H1 (cell line): ENCODE measurements at regions not wholly inside any gene's neighbourhood (a gene's known extent, or its start where the extent isn't known, plus 50 kb on each side); places are given as distances from the start of the nearest gene placed in this dataset.

Experiments used
- CTCF ChIA-PET: fragments of 300-600 bp; sonication (Branson Sonifier 250); formaldehyde crosslinking; loops from one replicate; lab custom pipeline; 2021; ENCODE audit not compliant: partially characterized antibody; lab: Charles Lee
- POLR2A ChIA-PET: fragments of 300-600 bp; sonication (Branson Sonifier 250); formaldehyde crosslinking; loops from one replicate; lab custom pipeline; 2021; ENCODE audit warnings: inconsistent platforms; ENCODE audit not compliant: partially characterized antibody; lab: Charles Lee
- DNase-seq, 2 experiments: peaks; one replicate each; pipeline versions ENCODE4 v3.0.0 to v3.0.0-alpha.2; 2010 to 2022; ENCODE audit warnings: low spot score in 2 of 2, low read depth in 1 of 2, mixed read lengths in 1 of 2
- FAIRE-seq: peaks from 2 replicates; lab custom pipeline; 2011; peaks lifted over from hg19 to GRCh38; lab: Jason Lieb, UNC
- H2AFZ ChIP-seq: 2 replicates; pipeline ENCODE4 v1.8.1; 2012; ENCODE audit warnings: low read length, inconsistent platforms
- H2AK5ac ChIP-seq: 2 replicates; pipeline ENCODE4 v1.6.1; 2013; ENCODE audit warnings: low read depth, low read length
- H2BK120ac ChIP-seq: replicated peaks from 2 replicates; pipeline ENCODE3; 2013; ENCODE audit warnings: low read depth, low read length, inconsistent platforms
- H2BK12ac ChIP-seq: 2 replicates; pipeline ENCODE4 v1.6.1; 2013; ENCODE audit warnings: low read depth, low read length
- H2BK15ac ChIP-seq: 2 replicates; pipeline ENCODE4 v1.6.1; 2013; ENCODE audit warnings: low read length
- H2BK20ac ChIP-seq: 2 replicates; pipeline ENCODE4 v1.6.1; 2013; ENCODE audit warnings: low read length
- H2BK5ac ChIP-seq: 2 replicates; pipeline ENCODE4 v1.6.1; 2013; ENCODE audit warnings: low read depth, low read length
- H3K14ac ChIP-seq: 2 replicates; pipeline ENCODE4 v1.6.1; 2013; ENCODE audit warnings: inconsistent platforms; ENCODE audit not compliant: insufficient read length
- H3K18ac ChIP-seq: 2 replicates; pipeline ENCODE4 v1.6.1; 2013; ENCODE audit warnings: low read length; ENCODE audit errors: extremely low read depth
- H3K23ac ChIP-seq: 2 replicates; pipeline ENCODE4 v1.6.1; 2013; ENCODE audit warnings: inconsistent platforms; ENCODE audit not compliant: insufficient read length
- H3K23me2 ChIP-seq: 2 replicates; pipeline ENCODE4 v1.6.1; 2013; ENCODE audit warnings: low read depth, low read length
- H3K27ac ChIP-seq: 2 replicates; pipeline ENCODE4 v1.6.1; 2011; ENCODE audit warnings: low read depth, low read length, inconsistent platforms
- H3K27me3 ChIP-seq, 4 experiments: replicated peaks in 1 of 4; 1 replicate in 1 of 4; 2 replicates in 3 of 4; pipeline versions ENCODE4 v1.6.1 to v1.8.1; 2011 to 2013; ENCODE audit warnings: low read length in 3 of 4, mild to moderate bottlenecking in 3 of 4, inconsistent platforms in 2 of 4, mixed read lengths in 2 of 4, moderate library complexity in 1 of 4; ENCODE audit not compliant: control insufficient read depth in 3 of 4, insufficient read depth in 3 of 4; ENCODE audit errors: extremely low read depth in 1 of 4
- H3K36me3 ChIP-seq, 4 experiments: 2 replicates each; pipeline versions ENCODE4 v1.6.1 to v1.8.1; 2011 to 2013; ENCODE audit warnings: mild to moderate bottlenecking in 4 of 4, low read length in 3 of 4, moderate library complexity in 2 of 4, control low read depth in 1 of 4, inconsistent platforms in 1 of 4; ENCODE audit not compliant: insufficient read depth in 4 of 4, control insufficient read depth in 2 of 4
- H3K4ac ChIP-seq: replicated peaks from 2 replicates; pipeline ENCODE3; 2013; ENCODE audit warnings: low read length, low read depth, mixed read lengths, inconsistent platforms; ENCODE audit not compliant: insufficient read length
- H3K4me1 ChIP-seq, 4 experiments: replicated peaks in 1 of 4; 1 replicate in 1 of 4; 2 replicates in 3 of 4; pipeline versions ENCODE4 v1.6.1 to v1.8.1; 2011 to 2013; ENCODE audit warnings: low read length in 3 of 4, inconsistent platforms in 2 of 4, mixed read lengths in 1 of 4; ENCODE audit not compliant: insufficient read depth in 4 of 4, control insufficient read depth in 3 of 4
- H3K4me2 ChIP-seq, 2 experiments: 2 replicates each; pipeline versions ENCODE4 v1.6.1 to v1.8.1; 2011 to 2013; ENCODE audit warnings: low read depth in 2 of 2, low read length in 2 of 2, control low read depth in 1 of 2, inconsistent platforms in 1 of 2, mild to moderate bottlenecking in 1 of 2; ENCODE audit not compliant: insufficient read depth in 1 of 2
- H3K4me3 ChIP-seq, 4 experiments: fragments of 200-600, 300-600 bp in 1 of 4; sonication (generic), shearing (Covaris generic), sonication (Bioruptor Twin) in 1 of 4; 2 replicates each; pipeline versions ENCODE4 v1.5.1 to v1.8.1; 2011 to 2016; ENCODE audit warnings: low read length in 4 of 4, low read depth in 3 of 4, control low read depth in 2 of 4, inconsistent platforms in 2 of 4, mild to moderate bottlenecking in 2 of 4, mixed read lengths in 1 of 4, moderate library complexity in 1 of 4; ENCODE audit not compliant: insufficient read depth in 2 of 4; ENCODE audit errors: extremely low read depth in 1 of 4
- H3K56ac ChIP-seq: replicated peaks from 2 replicates; pipeline ENCODE3; 2013; ENCODE audit warnings: low read depth, mild to moderate bottlenecking, mixed read lengths, low read length, inconsistent platforms; ENCODE audit not compliant: insufficient read length
- H3K79me1 ChIP-seq: 2 replicates; pipeline ENCODE4 v1.6.1; 2013; ENCODE audit warnings: low read depth, low read length, control low read depth
- H3K79me2 ChIP-seq, 2 experiments: 2 replicates each; pipeline versions ENCODE4 v1.6.1 to v1.8.1; 2012 to 2013; ENCODE audit warnings: low read length in 2 of 2, mild to moderate bottlenecking in 2 of 2, inconsistent platforms in 1 of 2; ENCODE audit not compliant: insufficient read depth in 2 of 2, control insufficient read depth in 1 of 2
- H3K9ac ChIP-seq, 4 experiments: replicated peaks in 1 of 4; 1 replicate in 1 of 4; 2 replicates in 3 of 4; pipeline versions ENCODE4 v1.6.1 to v1.8.1; 2011 to 2013; ENCODE audit warnings: low read depth in 3 of 4, low read length in 3 of 4, control low read depth in 2 of 4, mild to moderate bottlenecking in 2 of 4, moderate library complexity in 2 of 4, inconsistent platforms in 1 of 4; ENCODE audit errors: extremely low read depth in 1 of 4
- H3K9me3 ChIP-seq, 2 experiments: 2 replicates each; pipeline versions ENCODE4 v1.6.1 to v1.8.1; 2012 to 2013; ENCODE audit warnings: mild to moderate bottlenecking in 2 of 2, moderate library complexity in 2 of 2, control low read depth in 1 of 2, inconsistent platforms in 1 of 2, low read depth in 1 of 2, low read length in 1 of 2, mixed read lengths in 1 of 2; ENCODE audit not compliant: insufficient read depth in 2 of 2
- H4K20me1 ChIP-seq, 2 experiments: replicated peaks in 1 of 2; 2 replicates each; pipeline versions ENCODE3 to v1.8.1; 2011 to 2013; ENCODE audit warnings: inconsistent platforms in 2 of 2, low read length in 2 of 2, mild to moderate bottlenecking in 1 of 2; ENCODE audit not compliant: insufficient read depth in 2 of 2, control insufficient read depth in 1 of 2
- H4K5ac ChIP-seq: 2 replicates; pipeline ENCODE4 v1.6.1; 2013; ENCODE audit warnings: low read length, low read depth, mixed read lengths, inconsistent platforms; ENCODE audit not compliant: insufficient read length
- H4K8ac ChIP-seq: 2 replicates; pipeline ENCODE4 v1.8.0; 2013; ENCODE audit warnings: mild to moderate bottlenecking, moderate library complexity, low read length, inconsistent platforms; ENCODE audit not compliant: insufficient read depth; ENCODE audit errors: extremely low read depth
- H4K91ac ChIP-seq: replicated peaks from 2 replicates; pipeline ENCODE3; 2013; ENCODE audit warnings: low read length, mixed read lengths, inconsistent platforms; ENCODE audit not compliant: insufficient read length
- ATF3 ChIP-seq: IDR thresholded peaks from 2 replicates; pipeline ENCODE4 v1.6.1; 2011; ENCODE audit warnings: low read depth, mild to moderate bottlenecking, low read length; ENCODE audit not compliant: insufficient read depth
- CEBPB ChIP-seq: IDR thresholded peaks from 2 replicates; pipeline ENCODE4 v1.6.1; 2012; ENCODE audit warnings: low read depth, low read length
- TBP ChIP-seq: IDR thresholded peaks from 2 replicates; pipeline ENCODE4 v1.6.1; 2011; ENCODE audit warnings: low read depth, low read length, improper control_type of control experiment
- TEAD4 ChIP-seq: IDR thresholded peaks from 2 replicates; pipeline ENCODE4 v1.6.1; 2012; ENCODE audit warnings: low read depth, low read length, inconsistent platforms, mixed read lengths
- WGBS, 2 experiments: shearing (Covaris generic) in 1 of 2; methylation state at CpG; one replicate each; pipeline versions ENCODE4 v1.1.6 to v1.1.7; 2013 to 2015; ENCODE audit warnings: low lambda C conversion rate in 2 of 2, mixed read lengths in 2 of 2, inconsistent platforms in 1 of 2, low coverage in 1 of 2, missing lambda C conversion rate in 1 of 2; ENCODE audit not compliant: insufficient replicate concordance in 2 of 2, insufficient coverage in 1 of 2, insufficient read length in 1 of 2; ENCODE audit errors: extremely low coverage in 1 of 2, missing lambda C conversion rate in 1 of 2; 5-methylcytosine and 5-hydroxymethylcytosine counted together

- Histone ChIP-seq H3K18ac (no peak overlapping the region), H4K5ac (no peak overlapping the region), H2BK15ac (no peak overlapping the region), H3K9me3 (no peaks in the 10 kb centered on the region), H2BK120ac (no peak overlapping the region), H3K79me2 (no peaks in the 10 kb centered on the region), H3K4me2 (no peak overlapping the region), H3K27ac (no peak overlapping the region), H3K79me1 (no peaks in the 10 kb centered on the region), H2AK5ac (no peak overlapping the region), H3K4me1 (peaks cover 0 to 6% (median 3%) of the 10 kb centered on the region in 4 experiments; a peak in 5 of 7 replicates), H2BK5ac (no peak overlapping the region), H2BK20ac (no peak overlapping the region), H3K56ac (no peak overlapping the region), H3K23ac (no peak overlapping the region), H3K27me3 (no peaks in the 10 kb centered on the region), H3K4ac (no peak overlapping the region), H4K91ac (no peak overlapping the region), H3K23me2 (peaks cover 3% of the 10 kb centered on the region; the same call in 1 of the 2 replicates), H3K4me3 (no peak overlapping the region), H4K20me1 (no peaks in the 10 kb centered on the region), H3K14ac (no peak overlapping the region), H4K8ac (no peak overlapping the region), H3K36me3 (no peaks in the 10 kb centered on the region), H2BK12ac (no peak overlapping the region), H3K9ac (no peak overlapping the region), H2AFZ (no peak overlapping the region)
- FAIRE-seq (no peak), DNase-seq (no peak)
- TF ChIP-seq CEBPB (no peak), TEAD4 (no peak), TBP (no peak), ATF3 (no peak)
- POLR2A ChIA-PET: interaction anchor here (0.5 kb wide), 1 partner anchor 211 kb away, joined by 4 read pairs; no protein-coding TSS in a partner anchor
- 94% methylated on average over 3 of the region's 3 CpGs; no CpG with 5 or more reads in 1 of the 2 experiments for WGBS, 2 experiments
- CTCF ChIA-PET: interaction anchor here (2.0 kb wide), 1 partner anchor 12 kb away, joined by 5 read pairs; no protein-coding TSS in a partner anchor
Measured at GRCh38 chr2:234166531-234166930, 116.0 kb downstream of the SPP2 start.
